Left kidney (tissue), 1 donor: ENCODE measurements at regions not wholly inside any gene's neighbourhood (a gene's known extent, or its start where the extent isn't known, plus 50 kb on each side); places are given as distances from the start of the nearest gene placed in this dataset.

Experiments
- DNase-seq: peaks from one replicate; pipeline ENCODE4 v3.0.0-alpha.2; 2013

- no peak for DNase-seq
Measured at GRCh38 chr1:219310181-219310728, 136.6 kb downstream of the LYPLAL1 start.

- DNase-seq = no peak
Measured at GRCh38 chr1:219308367-219308766, 134.7 kb downstream of the LYPLAL1 start.

GRCh38 chr1:219304227-219305226, 130.8 kb downstream of the LYPLAL1 start:
- no peak for DNase-seq

GRCh38 chr1:219302697-219303096, 129.0 kb downstream of the LYPLAL1 start:
- DNase-seq = no peak

- no peak for DNase-seq
Measured at GRCh38 chr1:219299420-219299819, 125.7 kb downstream of the LYPLAL1 start.

- DNase-seq = no peak
Measured at GRCh38 chr1:219298571-219299148, 125.0 kb downstream of the LYPLAL1 start.

GRCh38 chr1:219296430-219297355, 123.0 kb downstream of the LYPLAL1 start:
- no peak for DNase-seq

- no peak for DNase-seq
Measured at GRCh38 chr1:219294251-219294650, 120.6 kb downstream of the LYPLAL1 start.

GRCh38 chr1:219293410-219293809, 119.7 kb downstream of the LYPLAL1 start:
- DNase-seq = no peak

GRCh38 chr1:219292999-219293398, 119.3 kb downstream of the LYPLAL1 start:
- no peak for DNase-seq

- no peak for DNase-seq
Measured at GRCh38 chr1:219292341-219292740, 118.7 kb downstream of the LYPLAL1 start.

- DNase-seq = no peak
Measured at GRCh38 chr1:219289171-219289570, 115.5 kb downstream of the LYPLAL1 start.

- no peak for DNase-seq
Measured at GRCh38 chr1:219283541-219283940, 109.9 kb downstream of the LYPLAL1 start.

- DNase-seq = no peak
Measured at GRCh38 chr1:219281831-219282230, 108.2 kb downstream of the LYPLAL1 start.

GRCh38 chr1:219279017-219279770, 105.5 kb downstream of the LYPLAL1 start:
- DNase-seq = no peak

- DNase-seq = no peak
Measured at GRCh38 chr1:219278288-219278687, 104.6 kb downstream of the LYPLAL1 start.

GRCh38 chr1:219277304-219278105, 103.8 kb downstream of the LYPLAL1 start:
- DNase-seq = no peak

- no peak for DNase-seq
Measured at GRCh38 chr1:219276049-219276738, 102.5 kb downstream of the LYPLAL1 start.

GRCh38 chr1:219273088-219273686, 99.5 kb downstream of the LYPLAL1 start:
- DNase-seq = no peak
